HepG2 (cell line): ENCODE measurements at regions not wholly inside any gene's neighbourhood (a gene's known extent, or its start where the extent isn't known, plus 50 kb on each side); places are given as distances from the start of the nearest gene placed in this dataset.
A peak's percentile ranks its signal among the peaks of the same experiment; 100 is the strongest.

Experiments
- ARNT2 ChIP-seq: sonication (generic); formaldehyde crosslinking; IDR thresholded peaks from 2 replicates; pipeline ENCODE4 v1.8.0; 2022; ENCODE audit warnings: mild to moderate bottlenecking, low read depth, missing genetic modification reagents, moderate library complexity
- CTCF ChIP-seq: sonication (generic); formaldehyde crosslinking; IDR thresholded peaks from 2 replicates; pipeline ENCODE4 v1.5.0; 2020; ENCODE audit warnings: mild to moderate bottlenecking, missing genetic modification reagents, moderate library complexity
- IRF9 ChIP-seq: sonication (generic); formaldehyde crosslinking; IDR thresholded peaks from 2 replicates; pipeline ENCODE4 v1.8.0; 2022; ENCODE audit warnings: missing genetic modification reagents, mild to moderate bottlenecking, borderline replicate concordance
- JUNB ChIP-seq: sonication (generic); formaldehyde crosslinking; IDR thresholded peaks from 2 replicates; pipeline ENCODE4 v1.8.0; 2022; ENCODE audit warnings: missing genetic modification reagents, mild to moderate bottlenecking, borderline replicate concordance
- KLF15 ChIP-seq: sonication (generic); formaldehyde crosslinking; IDR thresholded peaks from 2 replicates; pipeline ENCODE4 v1.8.1; 2023; ENCODE audit warnings: borderline replicate concordance, mild to moderate bottlenecking, inconsistent platforms, missing genetic modification reagents, mixed read lengths
- RXRA ChIP-seq: sonication (generic); formaldehyde crosslinking; IDR thresholded peaks from 2 replicates; pipeline ENCODE4 v1.5.1; 2020; ENCODE audit warnings: missing genetic modification reagents
- SP1 ChIP-seq, 2 experiments: fragments of 450-650 bp in 1 of 2; sonication (generic) in 1 of 2; formaldehyde crosslinking in 1 of 2; IDR thresholded peaks; 2 replicates each; pipeline versions ENCODE4 v1.4.0 to v1.6.1; 2016 to 2020; ENCODE audit warnings: missing genetic modification reagents in 1 of 2
- TFAP4 ChIP-seq: sonication (generic); IDR thresholded peaks from 2 replicates; pipeline ENCODE4 v1.6.1; 2016; ENCODE audit warnings: low read depth, borderline replicate concordance
- TOE1 ChIP-seq: sonication (generic); formaldehyde crosslinking; IDR thresholded peaks from 2 replicates; pipeline ENCODE4 v1.4.0; 2020; ENCODE audit warnings: mild to moderate bottlenecking, missing genetic modification reagents
- ZNF138 ChIP-seq: sonication (generic); formaldehyde crosslinking; IDR thresholded peaks from 2 replicates; pipeline ENCODE4 v1.5.0; 2020; ENCODE audit warnings: mild to moderate bottlenecking, low read depth, missing genetic modification reagents
- ZNF317 ChIP-seq: sonication (generic); formaldehyde crosslinking; IDR thresholded peaks from 2 replicates; pipeline ENCODE4 v1.5.0; 2020; ENCODE audit warnings: mild to moderate bottlenecking, missing genetic modification reagents
- ZSCAN20 ChIP-seq: sonication (generic); formaldehyde crosslinking; IDR thresholded peaks from 2 replicates; pipeline ENCODE4 v1.4.0; 2020; ENCODE audit warnings: missing genetic modification reagents, mild to moderate bottlenecking, borderline replicate concordance

- TF ChIP-seq TFAP4 = no peak
- no peak for TF ChIP-seq ZNF138 (CRISPR knock-in tag)
- TF ChIP-seq ZNF317 (CRISPR knock-in tag) = no peak
- no peak for TF ChIP-seq KLF15 (CRISPR knock-in tag)
- TF ChIP-seq ZSCAN20 (CRISPR knock-in tag) = no peak
- TF ChIP-seq IRF9 (CRISPR knock-in tag) = no peak
- TF ChIP-seq CTCF (CRISPR knock-in tag) = peak; percentile 55
- no peak for TF ChIP-seq TOE1 (CRISPR knock-in tag)
- no peak for TF ChIP-seq SP1 (IDR thresholded peaks at IDR 0.05)
- TF ChIP-seq SP1 (CRISPR knock-in tag; IDR thresholded peaks at IDR 0.05) = no peak
- no peak for TF ChIP-seq JUNB (CRISPR knock-in tag)
- no peak for TF ChIP-seq ARNT2 (CRISPR knock-in tag)
- no peak for TF ChIP-seq RXRA (CRISPR knock-in tag)
Observed at GRCh38 chr18:44130376-44130942, 550.2 kb upstream of the SETBP1 start.
